HG03575 (cell line): ENCODE measurements at regions not wholly inside any gene's neighbourhood (a gene's known extent, or its start where the extent isn't known, plus 50 kb on each side); places are given as distances from the start of the nearest gene placed in this dataset.
"Not testable (repeated sequence)": the region's sequence is repeated elsewhere in the genome, so short reads cannot be mapped to it uniquely, and the experiment has no call there.

Experiments used
- ATAC-seq: cut with Tn5 transposase; IDR thresholded peaks from one replicate; pipeline ENCODE4 v1.9.1; 2021; ENCODE audit not compliant: unreplicated experiment, insufficient number of reproducible peaks, low FRiP score; ENCODE audit errors: extremely low read depth

GRCh38 chr15:31433091-31433490 is 106.5 kb downstream of the KLF13 start:
- ATAC-seq: no peak

- no peak for ATAC-seq
Observed at GRCh38 chr15:31433574-31433973, 106.9 kb downstream of the KLF13 start.

DNA sequence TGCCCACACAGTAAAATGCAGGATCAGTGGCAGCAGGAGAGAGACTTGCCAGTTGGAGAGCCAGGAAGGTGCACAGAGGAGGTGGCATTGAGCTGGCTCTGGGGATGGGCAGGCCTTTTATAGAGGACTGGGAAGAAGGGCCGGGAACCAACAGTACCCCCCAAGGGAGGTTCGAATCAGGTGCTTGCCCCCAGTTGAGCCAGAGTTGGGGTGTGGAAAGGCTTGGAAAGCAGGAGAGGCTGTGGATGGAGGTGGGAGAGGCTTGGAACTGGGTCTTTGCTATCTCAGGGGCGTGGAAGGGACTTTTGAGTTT is 107.6 kb downstream of the KLF13 start:
- ATAC-seq: no peak

DNA sequence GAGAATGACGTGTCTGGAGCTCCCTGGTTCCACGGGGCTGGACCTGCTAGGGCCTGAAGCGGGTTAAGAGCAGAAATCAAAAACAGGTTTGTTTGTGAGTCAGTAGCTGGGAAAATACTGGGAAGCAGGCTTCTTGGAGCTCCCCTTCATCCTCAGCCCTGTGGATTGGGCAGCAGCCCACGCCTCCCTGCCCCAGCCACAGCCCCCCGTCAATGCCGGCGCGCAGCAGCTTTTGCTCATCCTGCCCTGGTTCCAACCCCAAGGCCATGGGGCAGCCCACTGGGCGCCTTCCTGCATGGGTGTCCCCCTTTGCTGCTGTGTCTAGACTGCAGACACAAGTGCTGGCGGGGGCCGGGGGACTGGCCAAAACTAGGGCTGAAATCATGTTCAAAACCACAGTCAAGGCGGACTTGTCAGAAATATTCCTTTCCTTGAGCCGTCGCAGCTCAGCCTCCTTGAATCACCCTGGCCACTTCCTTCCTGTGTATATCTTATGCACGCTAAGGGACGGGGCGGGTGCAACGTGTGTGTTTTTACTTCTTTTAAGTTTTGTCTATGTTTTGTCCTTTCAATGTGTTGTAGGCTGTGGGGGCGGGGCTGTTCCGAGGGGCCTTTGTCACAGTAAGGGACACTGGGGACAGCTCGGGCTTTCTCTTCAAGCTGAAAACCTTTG is 108.1 kb downstream of the KLF13 start:
- peak; percentile 29 for ATAC-seq

DNA sequence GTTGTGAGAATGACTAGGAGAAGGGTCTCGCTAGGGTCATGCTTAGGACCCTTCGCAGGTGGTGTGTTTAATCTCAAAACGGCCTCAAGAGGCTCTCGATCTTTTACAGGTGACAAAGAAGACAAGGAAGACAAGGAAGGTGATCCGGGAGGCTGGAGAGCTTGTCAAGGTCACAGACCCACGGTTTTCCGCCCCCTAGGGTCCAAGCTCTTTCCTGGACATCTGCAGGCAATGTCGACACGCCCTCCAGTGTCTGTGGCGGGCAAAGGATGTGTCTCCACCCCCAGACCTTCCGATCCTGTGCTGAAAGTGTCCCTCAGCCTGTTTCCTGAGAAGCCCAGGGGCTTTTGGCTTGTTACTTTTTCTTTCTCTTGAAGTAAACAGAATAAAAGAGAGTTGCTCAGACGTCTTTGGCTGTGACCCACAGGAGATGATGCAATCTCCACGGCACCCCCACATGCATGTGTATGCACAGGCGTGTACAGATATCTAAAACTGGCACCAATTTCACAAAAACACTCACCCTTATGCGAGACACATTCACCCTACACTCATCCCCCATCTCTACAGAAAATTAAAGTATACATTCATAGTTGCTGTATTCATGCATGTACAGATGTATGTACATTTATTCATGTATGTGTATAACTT is 108.8 kb downstream of the KLF13 start:
- ATAC-seq: peak; percentile 43

GRCh38 chr15:31435912-31436628 is 109.4 kb downstream of the KLF13 start:
- ATAC-seq: no peak

GRCh38 chr15:31437686-31438085 is 111.1 kb downstream of the KLF13 start:
- ATAC-seq: no peak

DNA sequence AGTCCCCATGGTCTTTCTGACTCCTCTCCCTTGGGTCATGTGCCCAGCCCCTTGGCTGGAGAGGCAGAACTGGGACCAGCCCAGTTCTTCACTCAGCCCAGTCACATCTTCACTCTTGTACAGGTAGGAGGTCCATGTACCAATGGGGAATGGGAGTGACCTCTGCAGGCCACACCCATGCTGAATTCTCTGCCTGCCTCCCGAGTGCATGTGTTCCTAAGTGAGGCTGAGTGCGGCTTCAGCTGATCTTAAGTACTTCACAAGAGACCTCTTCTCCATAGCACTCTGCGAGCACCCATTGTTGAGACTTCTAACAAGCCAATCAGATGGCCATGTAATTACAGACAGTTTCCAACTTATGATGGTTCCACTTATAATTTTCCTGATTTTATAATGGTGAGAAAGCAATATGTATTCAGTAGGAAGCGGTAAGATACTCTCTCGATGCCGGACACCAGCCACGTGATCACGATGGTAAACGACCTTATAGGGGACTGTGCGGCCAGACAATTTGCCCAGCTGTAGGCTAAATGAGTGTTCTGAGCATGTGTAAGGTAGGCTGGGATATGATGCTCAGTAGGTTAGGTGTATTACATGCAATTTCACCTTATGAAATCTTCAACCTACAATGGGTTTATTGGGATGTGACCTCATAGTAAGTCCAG is 112.1 kb downstream of the KLF13 start:
- no peak for ATAC-seq

DNA sequence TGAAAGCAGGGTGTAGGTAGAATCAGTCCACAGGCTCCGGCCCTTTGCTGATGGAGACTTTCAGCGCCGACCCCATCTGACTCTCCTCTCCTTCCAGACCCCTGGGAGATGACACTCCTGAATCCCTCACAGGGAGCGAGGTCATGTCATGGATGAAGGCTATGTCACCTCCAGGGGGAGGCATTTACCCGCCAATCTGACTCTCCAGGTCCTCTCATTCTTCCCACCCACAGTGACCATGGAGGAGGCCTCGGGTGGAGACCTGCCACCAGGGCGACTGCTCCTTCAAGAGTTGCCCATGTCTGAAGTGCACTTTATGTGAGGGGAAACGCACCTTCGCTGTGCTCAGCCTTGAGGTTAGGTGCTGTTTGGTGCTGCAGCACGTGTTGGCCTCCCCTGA is 112.7 kb downstream of the KLF13 start:
- no peak for ATAC-seq

GRCh38 chr15:31440216-31440615 is 113.6 kb downstream of the KLF13 start:
- not testable (repeated sequence) for ATAC-seq

DNA sequence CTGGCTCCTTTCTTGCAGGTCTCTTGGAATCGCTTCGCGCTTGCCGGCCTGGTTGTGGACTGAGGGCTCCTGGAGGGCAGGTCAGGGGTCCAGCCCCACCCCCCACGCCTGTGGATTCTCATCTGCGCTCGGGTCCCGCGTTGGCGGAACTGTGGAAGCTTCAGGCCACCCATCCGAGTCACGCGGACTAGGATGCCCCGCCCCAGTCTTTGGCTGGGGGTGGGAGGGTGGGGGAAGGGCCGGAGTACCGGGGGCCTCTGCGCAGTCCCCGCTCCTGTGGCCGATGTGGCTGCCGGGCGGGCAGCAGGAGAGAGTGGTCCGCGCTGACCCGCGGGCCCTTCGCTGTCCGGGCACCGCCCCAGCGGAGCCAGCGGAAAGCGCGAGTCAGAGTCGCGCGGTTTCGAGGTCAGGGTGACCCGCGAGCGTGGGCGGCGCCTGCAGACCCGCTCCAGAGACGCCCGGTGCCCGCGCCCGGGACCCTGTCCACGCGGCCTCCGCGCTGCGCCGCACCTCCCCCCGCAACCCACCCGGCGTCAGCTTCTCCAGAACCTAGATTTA is 114.2 kb downstream of the KLF13 start:
- ATAC-seq: no peak

DNA sequence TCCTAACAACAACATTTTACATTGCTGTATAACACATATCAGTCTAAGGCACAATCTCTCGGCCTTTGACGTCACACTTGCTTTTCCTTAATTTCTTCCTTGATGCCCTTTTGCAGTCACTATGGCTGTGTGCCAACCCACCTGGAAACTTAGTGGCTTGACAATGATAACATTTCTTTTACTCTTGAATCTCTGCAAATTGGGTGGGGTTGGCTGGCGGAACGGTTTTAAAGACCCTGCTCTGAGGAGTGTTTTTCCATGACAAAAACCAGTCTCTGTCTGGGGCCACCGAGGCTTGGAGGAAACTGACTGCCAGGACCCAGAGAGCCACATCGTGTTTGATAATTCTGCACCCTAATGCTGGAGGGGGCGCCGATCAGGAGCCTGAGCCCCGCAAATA is 115.6 kb downstream of the KLF13 start:
- no peak for ATAC-seq

GRCh38 chr15:31442699-31443111 is 116.1 kb downstream of the KLF13 start:
- no peak for ATAC-seq

- no peak for ATAC-seq
Observed at GRCh38 chr15:31444844-31445243, 118.2 kb downstream of the KLF13 start.

DNA sequence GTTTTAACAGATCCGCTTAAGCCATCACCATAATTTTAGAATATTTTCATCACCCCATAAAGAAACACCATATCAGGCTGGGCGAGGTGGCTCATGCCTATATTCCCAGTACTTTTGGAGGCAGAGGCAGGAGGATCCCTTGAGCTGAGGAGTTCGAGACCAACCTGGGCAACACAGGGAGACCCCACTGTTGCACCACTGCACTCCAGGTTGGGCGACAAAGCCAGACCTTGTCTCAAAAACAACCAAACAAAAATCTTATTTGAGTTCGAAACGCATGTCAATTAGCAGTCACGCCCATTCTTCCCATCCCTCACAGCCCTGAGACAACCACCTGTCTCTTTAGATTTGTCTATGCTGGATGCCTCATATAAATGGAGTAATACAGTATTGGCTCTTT is 119.9 kb downstream of the KLF13 start:
- no peak for ATAC-seq

DNA sequence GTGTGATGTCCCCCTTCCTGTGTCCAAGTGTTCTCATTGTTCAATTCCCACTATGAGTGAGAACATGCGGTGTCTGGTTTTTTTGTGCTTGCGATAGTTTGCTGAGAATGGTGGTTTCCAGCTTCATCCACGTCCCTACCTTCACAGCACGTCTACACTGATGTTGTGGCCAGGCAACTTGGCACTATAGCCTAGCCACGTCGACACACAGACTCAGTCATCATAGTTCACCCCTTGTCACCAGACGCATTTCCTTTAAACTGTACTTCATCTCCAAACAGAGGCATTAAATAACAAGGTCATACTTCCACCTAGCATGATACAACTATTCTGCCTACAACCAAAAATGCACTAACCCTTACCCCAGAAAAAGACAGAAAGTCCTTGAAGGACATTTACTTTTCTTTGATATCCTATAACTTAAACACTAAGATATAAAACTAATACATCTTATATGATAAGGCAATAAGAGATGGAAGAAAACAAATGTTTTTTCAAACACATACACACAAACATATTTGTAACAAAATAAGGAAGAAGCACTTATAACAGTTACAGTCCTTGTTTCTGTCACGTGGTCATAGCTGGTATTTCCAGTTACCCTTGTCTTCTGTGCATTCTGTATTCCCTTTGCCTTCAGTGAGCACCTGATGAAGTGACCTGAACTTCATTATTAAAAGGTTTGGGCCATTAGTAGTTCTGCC is 121.4 kb downstream of the KLF13 start:
- ATAC-seq: no peak

DNA sequence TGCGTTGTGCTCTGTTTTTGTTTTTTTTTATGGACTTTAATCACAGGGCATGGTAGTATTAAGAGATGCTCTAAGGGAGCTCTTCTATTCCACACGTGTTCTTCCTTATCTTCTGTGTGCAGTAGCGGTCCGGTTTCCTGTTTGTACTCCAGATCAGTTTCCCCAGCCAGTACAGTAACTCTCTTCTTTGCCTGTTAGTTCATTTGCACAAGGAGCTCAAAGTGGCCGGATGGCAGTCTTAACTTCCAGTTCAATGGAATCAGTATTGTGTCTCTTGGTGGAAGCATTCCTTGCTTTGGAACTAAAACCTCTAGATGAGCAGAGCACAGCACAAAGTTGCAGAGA is 122.0 kb downstream of the KLF13 start:
- no peak for ATAC-seq

DNA sequence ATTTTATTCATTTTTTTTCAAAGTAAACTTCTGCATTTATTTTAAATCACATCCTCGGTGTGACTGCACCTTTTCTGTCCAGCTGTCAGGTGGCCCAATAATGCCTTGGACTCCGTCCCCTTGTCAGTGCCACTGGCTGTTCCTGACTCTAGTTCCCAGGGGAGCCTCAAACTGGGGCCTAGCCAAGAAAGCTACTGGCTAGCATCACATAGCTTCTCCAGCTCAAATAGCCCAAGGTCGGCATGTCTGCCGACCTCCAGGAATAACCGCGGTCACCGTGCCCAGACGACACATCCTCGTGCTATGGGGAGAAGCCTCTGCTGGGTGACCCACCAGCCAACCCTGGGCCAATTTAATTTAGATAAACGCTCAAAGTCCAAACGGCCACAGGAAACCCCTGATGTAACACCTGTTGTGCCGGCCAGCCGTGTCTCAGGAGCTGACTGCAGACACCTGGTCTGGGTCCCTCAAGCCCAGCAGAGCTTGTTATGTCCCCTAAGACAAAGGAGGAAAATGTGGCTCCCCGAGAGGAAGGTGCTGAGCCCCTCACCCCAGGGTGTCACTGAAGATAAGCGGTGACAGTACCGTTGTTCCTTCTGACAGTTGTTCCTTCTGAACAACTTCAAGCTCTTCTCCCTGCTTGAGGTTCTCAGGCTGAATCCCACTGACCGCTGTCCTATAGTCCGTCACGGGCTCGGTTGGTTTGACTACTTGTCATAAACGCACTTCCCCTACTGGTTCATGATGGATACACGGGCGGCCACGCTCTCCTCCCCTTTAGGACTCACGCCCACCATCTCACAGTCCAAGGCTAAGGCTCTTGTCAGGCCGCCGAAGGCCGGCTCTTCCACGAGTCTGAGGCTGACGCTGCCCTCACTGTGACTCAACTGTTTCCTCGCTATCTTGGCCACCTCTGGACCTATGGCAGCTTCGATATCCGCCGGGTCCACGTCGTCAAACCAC is 126.2 kb downstream of the KLF13 start:
- no peak for ATAC-seq
